DMS 273 treated with DMSO at 0.1 percent for 48 hours (cell line): ENCODE measurements at regions not wholly inside any gene's neighbourhood (a gene's known extent, or its start where the extent isn't known, plus 50 kb on each side); places are given as distances from the start of the nearest gene placed in this dataset.
"Not testable (repeated sequence)": the region's sequence is repeated elsewhere in the genome, so short reads cannot be mapped to it uniquely, and the experiment has no call there.

Experiments
- DNase-seq: peaks from one replicate; lab custom pipeline; 2025; lab: John Stamatoyannopoulos, UW

GRCh38 chr6:169014211-169015197 lies 239.1 kb downstream of the THBS2 start:
- no peak for DNase-seq

DNA sequence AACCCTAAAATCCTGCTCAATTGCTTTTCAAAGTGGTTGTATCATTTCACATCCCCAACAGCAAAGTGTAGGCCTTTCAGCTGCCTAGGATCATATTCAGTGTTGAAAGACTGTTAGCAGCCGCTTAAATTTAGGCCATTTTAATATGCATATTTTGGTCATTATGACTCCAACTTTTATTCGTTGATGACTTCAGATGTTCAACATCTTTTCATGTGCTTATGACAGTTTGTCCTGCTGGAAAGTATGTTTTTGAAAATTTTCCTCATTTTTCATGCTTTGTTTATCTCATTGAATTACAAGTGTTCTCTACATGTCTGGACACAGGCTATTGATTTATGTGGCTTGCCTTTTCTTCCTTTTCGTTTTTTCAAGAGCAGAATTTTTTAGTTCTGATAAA lies 244.0 kb downstream of the THBS2 start:
- no peak for DNase-seq

- no peak for DNase-seq
These were observed 244.9 kb downstream of the THBS2 start for GRCh38 chr6:169008641-169009257.

DNA sequence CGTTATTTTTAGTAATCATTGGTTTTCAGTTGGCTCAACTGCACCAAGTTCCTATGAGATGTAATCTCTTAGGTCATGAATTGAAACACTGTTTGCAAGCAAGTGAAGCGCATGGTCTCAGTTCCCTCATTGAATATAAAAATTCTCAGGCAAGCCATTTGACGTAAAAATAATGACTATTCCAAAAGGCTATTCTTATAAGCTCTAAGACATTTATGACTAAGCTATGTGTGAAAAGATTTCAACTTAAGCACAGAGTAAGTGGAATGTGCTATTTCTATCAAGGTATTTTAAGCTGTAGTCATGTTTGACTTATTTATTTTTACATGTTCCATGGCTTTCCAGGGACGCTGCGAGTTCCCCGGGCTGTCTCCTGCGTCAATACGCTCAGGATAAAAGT lies 248.5 kb downstream of the THBS2 start:
- no peak for DNase-seq

DNA sequence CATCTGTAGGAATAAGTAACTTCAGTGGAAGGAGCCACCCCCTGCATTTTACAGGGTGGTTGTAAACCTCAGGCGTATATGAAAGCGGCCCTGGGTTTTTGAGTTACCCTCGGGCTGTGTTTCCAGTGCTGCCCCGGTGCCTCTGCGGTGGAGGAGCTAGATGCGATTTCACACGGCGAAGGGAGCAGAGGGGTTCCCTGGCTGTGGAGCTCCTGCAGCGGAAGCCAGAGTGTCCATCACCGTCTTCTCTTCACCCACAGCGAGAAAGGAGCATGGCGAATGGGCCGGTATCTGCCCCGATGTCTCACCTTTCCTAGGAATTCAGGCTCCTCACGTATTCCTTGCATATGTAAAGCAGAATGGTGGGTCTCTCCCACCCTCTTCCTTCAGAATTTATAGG lies 253.6 kb downstream of the THBS2 start:
- no peak for DNase-seq

DNA sequence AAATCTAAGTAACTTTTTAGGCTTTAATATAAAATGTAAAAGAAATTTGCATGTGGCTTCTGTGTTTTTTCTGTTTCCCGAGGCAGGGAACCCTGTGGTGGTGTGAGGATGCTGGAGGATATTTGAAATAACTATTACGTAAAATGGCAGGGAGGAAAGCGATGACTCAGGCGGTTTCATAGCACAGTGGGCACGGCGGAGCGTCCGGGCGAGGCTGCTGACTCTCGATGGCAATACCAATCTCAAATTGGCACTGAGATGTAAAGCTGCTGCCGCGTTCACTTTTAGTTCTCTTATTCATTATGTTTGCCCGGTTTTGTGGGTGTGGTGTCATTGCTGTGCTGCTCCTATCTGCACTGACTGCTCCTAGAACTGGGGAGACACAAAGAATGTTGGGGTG lies 254.3 kb downstream of the THBS2 start:
- no peak for DNase-seq

DNA sequence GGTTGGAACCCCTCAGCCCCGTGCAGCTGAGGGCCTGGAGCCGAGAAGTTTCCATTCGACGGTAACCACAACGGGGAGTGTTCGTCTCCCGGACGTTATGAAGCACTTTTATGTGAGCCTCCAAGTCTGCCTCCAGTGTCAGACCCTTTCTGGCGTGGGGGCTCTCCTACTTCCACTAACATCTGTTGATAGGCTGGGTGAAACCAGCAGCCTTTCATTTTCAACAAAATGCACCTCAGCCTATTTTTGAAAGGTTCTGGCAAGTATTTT lies 257.4 kb downstream of the THBS2 start:
- DNase-seq = no peak

DNA sequence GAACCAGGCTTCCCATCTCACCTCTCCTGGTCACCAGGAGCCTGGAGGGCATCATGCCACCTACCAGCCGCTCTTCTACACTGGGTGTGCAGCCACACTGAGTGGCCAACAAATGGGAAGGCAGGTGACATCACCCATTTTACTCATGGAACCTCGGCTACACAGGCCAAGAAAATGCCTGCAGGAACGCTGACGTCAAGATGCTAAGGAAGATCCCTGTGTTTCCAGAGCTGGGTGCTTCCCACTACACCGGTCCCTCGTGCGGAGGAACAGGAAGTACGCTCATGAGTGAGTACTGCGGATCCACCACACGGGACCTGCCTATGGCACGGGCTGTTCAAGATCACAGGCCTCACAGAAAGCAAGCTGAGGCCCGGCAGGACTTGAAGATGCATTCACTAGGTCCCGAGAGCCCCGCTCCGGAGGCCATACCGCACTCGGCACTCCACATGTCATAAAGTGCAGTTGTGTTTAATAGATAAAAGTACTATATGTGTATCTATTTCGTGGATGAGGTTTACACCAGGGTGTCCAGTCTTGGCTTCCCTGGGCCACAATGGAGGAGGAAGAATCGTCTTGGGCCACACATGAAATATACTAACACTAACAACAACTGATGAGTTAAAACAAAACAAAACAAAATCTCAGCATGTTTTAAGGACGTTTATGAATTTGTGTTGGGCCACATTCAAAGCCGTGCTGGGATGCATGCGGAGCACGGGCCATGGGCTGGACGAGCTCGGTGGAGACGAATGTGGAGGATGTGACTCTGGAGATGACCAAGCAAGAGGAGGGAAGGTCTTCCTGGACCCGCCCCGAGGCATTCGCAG lies 257.9 kb downstream of the THBS2 start:
- DNase-seq = no peak

DNA sequence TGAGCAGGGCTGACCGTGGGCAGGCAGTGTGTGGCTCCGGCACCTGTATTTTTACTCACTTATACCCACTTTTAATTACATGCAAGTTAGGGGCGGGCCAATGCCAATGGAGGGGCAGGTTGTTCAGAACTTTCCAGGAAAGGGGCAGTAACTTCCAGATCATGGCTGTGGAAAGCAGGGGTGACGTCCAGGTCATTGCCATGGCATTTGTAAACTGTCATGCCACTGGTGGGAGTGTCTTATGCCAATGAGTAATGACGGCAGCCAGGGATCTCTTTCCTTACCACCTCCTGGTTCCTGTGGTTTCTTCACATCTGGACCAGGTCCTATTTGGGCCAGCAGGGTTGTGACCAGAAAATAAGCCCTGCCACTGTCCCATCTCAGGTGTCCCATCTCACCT lies 258.7 kb downstream of the THBS2 start:
- no peak for DNase-seq

- DNase-seq = no peak
These were observed 261.1 kb downstream of the THBS2 start for GRCh38 chr6:168992446-168993144.

DNA sequence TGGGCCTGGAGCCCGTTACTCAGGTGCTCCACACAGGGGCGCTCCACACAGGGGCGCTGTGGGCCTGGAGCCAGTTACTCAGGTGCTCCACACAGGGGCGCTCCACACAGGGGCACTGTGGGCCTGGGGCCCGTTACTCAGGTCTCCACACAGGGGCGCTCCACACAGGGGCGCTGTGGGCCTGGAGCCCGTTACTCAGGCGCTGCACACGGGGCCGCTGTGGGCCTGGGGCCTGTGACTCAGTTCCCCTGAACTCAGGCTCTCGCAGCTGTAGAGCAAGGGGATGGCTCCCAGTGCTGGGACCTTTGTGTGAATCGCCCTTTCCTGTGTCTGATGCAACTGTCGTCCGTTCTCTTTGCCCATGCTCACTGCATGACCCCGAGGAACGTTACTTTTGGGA lies 262.0 kb downstream of the THBS2 start:
- not testable (repeated sequence) for DNase-seq

- DNase-seq = no peak
These were observed 263.5 kb downstream of the THBS2 start for GRCh38 chr6:168990019-168990751.

- no peak for DNase-seq
These were observed 264.2 kb downstream of the THBS2 start for GRCh38 chr6:168989421-168989820.

DNA sequence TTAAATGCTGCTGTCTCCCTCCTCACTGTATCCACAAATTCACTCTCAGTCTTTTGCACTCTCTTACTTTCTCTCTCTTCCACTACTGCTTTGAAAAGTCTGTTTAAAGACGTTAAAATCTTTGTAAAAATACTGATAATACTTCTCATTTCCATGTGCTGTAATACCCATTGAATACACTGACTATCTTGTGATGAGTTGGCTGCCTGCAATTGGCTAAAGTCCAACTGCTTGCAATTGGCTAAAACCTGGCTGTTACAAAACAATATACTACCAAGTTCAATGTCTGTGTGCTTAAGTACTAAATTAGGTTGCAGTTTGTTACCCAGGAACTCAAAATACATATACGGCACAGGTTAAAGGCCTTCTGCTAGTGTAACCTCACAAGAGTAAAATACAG lies 264.8 kb downstream of the THBS2 start:
- no peak for DNase-seq

DNA sequence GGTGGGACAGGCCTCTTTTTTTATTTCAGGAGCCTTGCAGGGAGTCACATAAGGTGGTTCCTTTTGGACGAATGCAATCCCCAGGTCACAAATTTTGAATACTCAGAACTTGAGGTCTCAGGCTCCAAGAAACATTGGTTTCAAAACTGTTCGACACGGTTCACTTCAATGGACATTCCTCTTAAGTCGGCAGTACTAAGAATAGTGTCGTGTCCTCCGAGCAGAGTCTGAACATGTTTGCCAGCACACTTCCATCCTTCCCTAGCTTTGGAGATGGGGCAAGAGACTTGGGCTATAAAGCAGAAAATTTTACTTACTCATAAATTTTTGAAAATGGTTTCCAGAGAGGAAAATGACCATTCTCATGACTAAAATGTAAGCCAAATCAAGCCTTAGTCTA lies 265.4 kb downstream of the THBS2 start:
- DNase-seq = no peak

GRCh38 chr6:168985705-168986104 lies 267.9 kb downstream of the THBS2 start:
- no peak for DNase-seq

DNA sequence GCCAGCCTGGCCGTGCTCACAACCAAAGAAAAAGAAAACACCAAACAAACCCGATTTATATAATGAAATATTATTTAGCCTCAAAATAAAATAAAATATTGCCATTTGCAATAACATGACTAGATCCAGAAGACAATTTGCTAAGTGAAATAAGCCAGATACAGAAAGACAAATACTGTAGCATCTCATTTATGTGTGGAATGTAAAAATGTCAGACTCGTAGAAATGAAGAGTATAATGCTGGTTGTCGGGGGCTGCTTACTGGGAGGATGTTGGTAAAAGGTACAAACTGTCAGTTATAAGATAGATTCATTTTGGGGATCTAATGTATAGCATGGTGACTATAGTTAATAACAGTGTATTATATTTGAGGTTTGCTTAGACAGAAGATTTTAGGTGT lies 269.7 kb downstream of the THBS2 start:
- no peak for DNase-seq

GRCh38 chr6:168981187-168981586 lies 272.5 kb downstream of the THBS2 start:
- DNase-seq = no peak

DNA sequence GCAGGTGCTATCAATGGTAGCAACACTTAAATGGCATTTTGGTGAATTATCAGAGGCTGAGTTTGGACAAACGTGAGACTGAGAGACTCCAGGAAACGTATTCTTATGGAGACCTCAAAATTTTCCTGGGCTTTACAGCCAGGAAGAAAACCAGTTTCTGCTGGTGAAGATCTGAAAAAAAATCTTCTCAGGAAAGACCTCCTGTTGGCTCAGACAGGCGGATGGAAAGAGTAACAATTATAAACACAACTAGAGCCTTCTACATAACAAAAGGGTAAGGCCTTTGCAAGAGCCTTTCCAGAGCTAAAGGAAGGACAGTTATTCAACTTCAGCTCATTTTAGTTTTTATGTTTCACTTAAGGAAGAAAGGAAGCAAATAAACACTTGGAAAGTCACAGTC lies 274.4 kb downstream of the THBS2 start:
- no peak for DNase-seq

GRCh38 chr6:168972128-168972527 lies 281.5 kb downstream of the THBS2 start:
- DNase-seq = no peak

GRCh38 chr6:168971549-168971948 lies 282.1 kb downstream of the THBS2 start:
- DNase-seq = no peak

GRCh38 chr6:168968801-168969200 lies 284.8 kb downstream of the THBS2 start:
- no peak for DNase-seq
